ENCODE measurements at regions not wholly inside any gene's neighbourhood (a gene's known extent, or its start where the extent isn't known, plus 50 kb on each side); places are given as distances from the start of the nearest gene placed in this dataset.

- DNase-seq, result peak; percentile 26 to 47
These were observed 384.5 kb downstream of the MTX2 start for GRCh38 chr2:176653479-176654443.

DNA sequence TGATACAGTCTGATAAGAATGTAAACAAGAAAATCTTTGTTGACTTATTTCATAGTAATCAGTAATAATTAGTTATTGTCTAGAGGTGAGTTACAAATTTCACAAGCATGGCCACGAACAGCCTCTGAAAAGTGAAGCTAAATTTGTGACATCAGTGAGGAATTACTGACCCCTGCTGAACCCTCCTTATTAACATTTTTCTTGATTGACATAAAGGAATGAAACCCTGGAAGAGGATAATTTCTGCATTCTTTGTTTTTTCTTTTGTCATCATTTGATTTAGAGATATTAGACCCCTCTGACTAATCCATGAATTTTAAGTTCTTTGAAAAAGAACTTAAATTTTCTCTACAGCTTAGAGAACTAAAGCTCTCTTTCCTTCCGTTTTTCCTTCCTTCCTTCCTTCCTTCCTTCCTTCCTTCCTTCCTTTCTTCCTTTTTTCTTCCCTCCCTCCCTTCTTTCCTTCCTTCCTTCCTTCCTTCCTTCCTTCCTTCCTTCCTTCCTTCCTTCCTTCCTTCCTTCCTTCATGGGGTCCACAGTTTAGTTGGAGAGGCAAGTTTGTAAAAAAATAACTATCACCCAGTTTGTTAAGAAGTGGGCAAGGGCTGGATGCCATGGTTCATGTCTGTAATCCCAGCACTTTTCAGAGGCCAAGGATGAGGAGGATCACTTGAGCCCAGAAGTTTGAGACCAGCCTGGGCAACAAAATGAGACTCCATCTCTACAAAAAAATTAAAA lies 387.0 kb downstream of the MTX2 start:
- no peak for DNase-seq

DNA sequence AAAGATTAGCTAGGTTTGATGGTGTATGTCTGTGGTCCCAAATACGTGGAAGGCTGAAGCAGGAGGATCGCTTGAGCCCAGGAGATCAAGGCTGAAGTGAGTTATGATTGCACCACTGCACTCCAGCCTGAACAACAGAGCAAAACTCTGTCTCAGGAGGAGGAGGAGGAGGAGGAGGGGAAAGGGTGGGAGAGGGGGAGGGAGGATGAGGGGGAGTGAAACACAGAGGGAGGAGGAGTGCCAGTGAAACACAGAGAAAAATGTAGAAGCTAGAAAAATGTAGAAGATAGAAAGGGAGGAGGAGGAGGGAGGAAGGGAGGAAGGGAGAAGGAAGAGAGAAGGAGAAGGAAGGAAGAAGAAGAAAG lies 387.5 kb downstream of the MTX2 start:
- DNase-seq, result no peak

- no peak for DNase-seq
These were observed 388.2 kb downstream of the MTX2 start for GRCh38 chr2:176657393-176657792.

GRCh38 chr2:176658708-176659107 lies 389.5 kb downstream of the MTX2 start:
- no peak for DNase-seq

- DNase-seq, result no peak
These were observed 393.5 kb downstream of the MTX2 start for GRCh38 chr2:176662753-176663152.

- no peak for DNase-seq
These were observed 395.2 kb downstream of the MTX2 start for GRCh38 chr2:176664478-176664877.

DNA sequence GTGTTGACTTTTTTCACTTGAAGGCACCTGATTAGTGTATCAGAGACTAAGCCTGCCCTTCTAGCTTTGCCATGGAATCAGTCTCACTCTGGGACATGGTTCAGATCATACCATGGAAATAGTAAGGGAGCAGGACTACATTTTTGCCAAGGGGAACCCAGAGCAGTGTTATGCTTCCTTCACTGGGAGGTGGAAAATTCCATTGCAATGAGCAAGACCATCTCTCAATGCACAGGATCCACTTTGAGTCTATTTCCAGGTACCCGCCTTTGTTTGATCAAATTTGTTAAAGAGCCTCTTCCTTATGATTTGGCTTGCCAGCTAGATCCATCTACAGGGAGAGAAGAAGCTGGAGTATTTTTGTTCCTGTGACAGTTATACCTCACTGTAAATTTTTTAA lies 395.8 kb downstream of the MTX2 start:
- no peak for DNase-seq

DNA sequence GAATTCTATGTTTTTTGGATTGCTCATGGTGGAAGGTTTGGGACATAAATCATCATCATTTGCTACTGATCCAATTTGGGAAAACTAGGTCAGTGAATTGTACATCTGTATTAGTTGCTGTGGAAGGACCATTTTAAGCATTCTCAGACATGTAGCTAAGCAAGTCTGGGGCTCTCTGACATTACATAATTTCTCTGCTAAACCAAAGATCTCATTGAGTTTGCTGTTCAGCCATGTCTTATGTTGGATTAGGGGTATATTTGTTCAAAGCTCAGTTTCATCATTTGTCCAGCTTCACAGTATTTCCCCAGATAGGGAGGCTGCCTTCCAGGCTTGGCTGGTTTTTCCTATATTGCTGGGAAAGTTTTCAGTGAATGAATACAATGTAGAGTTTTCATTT lies 399.7 kb downstream of the MTX2 start:
- no peak for DNase-seq

DNA sequence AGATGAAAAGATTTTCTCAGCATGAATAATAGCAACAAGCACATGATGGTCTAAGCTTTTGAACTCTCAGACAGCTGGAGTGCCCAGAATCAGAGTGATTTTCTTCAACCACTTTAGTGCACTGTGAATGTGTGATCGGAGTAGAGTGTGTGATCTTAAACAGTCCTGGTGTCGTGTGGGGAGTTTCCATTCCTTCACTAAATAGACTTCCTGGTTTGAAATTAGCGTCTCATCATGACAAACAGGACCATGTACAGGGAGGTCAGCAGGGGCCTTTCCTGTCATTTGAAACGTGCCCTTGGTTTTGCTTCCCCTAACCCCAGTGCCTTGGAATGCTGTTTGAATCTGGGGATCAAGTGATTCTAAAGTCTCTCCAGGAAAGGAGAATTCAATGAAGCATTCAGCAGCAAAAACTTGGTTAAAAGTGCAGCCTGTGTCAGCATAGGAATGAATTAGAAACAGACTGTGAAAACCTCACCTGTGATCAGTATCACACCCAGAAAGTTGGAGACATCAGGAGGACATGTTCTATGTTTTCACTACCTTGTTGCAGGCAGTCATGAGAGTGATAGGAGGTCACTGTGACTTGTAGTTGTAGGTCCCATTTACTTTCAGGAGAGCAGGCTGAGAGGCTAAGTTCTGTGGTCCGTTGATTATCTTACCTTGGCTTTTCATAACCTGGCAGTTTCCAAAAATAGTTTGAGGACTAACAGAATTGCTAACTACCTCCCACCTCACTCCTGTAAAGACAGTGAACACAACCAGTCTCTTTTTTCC lies 400.3 kb downstream of the MTX2 start:
- no peak for DNase-seq

GRCh38 chr2:176675271-176675949 lies 406.2 kb downstream of the MTX2 start:
- DNase-seq, result no peak

- DNase-seq, result no peak
These were observed 408.6 kb downstream of the MTX2 start for GRCh38 chr2:176677746-176678265.

DNA sequence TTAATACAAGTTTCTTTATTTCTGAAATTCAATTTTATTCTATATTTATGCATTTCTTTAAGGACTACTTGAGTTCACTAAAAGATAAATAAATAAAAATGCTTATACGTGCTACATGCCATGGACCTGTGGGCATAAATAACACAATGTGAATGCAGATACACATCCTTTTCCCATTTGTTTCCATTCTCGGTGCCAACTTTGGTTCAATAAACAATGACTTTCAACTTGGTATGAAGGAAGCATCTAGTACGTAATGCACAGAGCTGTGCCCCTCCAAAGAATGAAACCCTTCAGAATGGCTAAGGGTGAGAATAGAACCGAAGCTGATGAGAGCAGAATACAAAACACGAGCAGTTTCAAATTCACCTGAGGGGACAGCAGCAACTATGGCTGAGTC lies 409.3 kb downstream of the MTX2 start:
- no peak for DNase-seq

DNA sequence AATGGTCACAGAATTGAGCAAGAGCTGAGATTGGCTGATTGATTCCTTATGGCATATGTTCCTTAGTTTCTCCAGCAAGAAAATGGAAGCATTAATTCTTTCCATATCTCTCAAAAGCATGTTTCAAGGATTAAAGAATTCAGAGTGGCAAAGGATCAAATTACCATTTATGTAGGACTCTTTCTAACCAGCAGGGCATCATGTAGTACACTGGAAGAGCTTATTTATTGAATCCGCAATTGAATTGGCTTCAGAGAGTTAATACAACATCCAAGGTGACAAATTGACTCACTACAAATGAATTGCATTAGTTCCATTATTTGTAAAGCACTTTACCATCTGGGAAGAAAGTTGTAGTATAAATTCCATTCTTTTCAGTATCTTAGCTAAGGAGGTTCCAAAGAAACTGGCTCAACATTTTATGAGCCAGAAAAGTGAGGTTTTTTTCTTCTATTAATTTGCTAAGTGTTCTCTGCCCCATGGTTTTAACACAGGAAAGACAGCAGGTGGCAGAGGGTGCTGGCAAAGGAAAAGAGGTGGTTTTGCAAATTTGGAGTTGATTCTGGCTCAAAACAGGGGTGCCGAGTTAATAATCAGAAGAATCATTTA lies 409.9 kb downstream of the MTX2 start:
- no peak for DNase-seq

DNA sequence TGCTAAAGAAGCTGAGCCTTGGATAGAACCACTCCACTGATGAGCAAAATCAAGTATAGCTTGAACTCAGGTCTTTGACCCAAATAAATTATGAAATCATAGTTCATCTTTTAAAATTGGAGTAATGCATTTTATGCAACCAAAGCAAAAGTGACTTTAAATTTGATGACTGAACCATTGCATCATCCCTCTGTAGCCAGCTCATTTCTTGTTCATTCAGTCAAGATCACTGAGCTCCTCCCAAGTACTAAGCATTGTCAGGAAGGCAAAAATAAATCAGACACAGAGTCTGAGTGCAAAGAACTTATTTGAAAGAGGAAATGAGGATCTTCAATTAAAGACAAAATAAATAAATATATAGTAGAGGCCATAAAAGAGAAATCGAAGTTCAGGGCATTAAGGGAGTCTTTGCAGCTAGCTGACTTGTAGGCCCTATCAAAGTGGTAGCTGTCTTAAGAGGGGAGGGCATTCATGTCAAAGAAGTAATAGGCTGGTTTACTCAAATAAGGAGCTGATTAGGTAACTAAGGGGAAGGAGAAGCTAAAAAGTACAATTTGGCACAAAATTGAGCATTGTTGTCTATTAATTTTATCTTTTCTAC lies 411.8 kb downstream of the MTX2 start:
- no peak for DNase-seq

- DNase-seq, result no peak
These were observed 412.4 kb downstream of the MTX2 start for GRCh38 chr2:176681584-176682115.

GRCh38 chr2:176682278-176682677 lies 413.0 kb downstream of the MTX2 start:
- DNase-seq, result no peak

DNA sequence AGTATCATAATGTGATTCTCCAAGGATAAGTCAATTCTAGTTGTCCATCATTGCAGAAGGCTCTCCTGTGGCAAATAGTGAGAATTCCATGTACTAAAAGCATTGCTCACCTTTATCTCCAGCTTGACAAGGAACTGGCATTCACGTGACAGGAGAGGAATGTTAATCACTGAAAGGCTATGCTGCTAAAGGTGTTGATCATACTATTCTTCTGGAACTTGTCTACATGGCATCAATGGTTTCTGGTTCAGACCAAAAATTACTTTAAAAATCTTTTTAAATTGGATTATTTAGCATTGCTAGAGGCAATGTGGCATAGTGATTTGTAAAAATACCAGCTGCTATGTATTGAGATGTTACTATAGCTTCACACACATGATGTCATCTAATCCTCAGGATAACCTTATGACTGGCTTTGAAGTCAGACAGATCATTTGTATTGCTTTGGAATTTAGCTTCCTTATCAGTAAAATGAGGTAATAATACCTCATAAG lies 414.4 kb downstream of the MTX2 start:
- DNase-seq, result no peak

- no peak for DNase-seq
These were observed 416.7 kb downstream of the MTX2 start for GRCh38 chr2:176685908-176686307.

- DNase-seq, result no peak
These were observed 417.1 kb downstream of the MTX2 start for GRCh38 chr2:176686328-176686727.

GRCh38 chr2:176687342-176687741 lies 418.1 kb downstream of the MTX2 start:
- no peak for DNase-seq

All from inflammatory macrophage treated with lipopolysaccharide for 1 hour (primary cell).